T-helper 2 cell (primary cell): ENCODE measurements at regions not wholly inside any gene's neighbourhood (a gene's known extent, or its start where the extent isn't known, plus 50 kb on each side); places are given as distances from the start of the nearest gene placed in this dataset.
A peak's percentile ranks its signal among the peaks of the same experiment; 100 is the strongest.

Experiments used
- DNase-seq, 5 experiments: peaks; one replicate each; pipeline versions ENCODE4 v3.0.0 to v3.0.0-alpha.2; 2012 to 2022

DNA sequence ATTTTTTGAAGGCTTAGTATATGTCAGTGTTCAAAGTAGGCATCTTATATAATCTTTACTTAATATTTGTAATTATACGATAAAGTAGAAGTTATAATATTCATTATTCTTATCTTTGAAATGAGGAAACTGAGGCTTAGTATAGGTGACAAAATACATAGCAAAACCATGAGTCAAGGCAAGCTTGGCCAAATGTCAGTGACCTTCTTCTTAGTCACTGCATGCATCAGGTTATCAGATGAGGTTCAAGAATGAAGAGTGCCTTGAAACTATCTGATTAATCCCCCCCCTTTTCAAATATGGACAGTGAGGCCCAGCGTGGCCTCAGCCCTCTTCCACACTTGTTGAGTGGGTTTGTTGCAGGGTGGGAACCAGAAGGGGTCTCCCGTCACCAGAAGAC is 59.3 kb downstream of the PMAIP1 start:
- DNase-seq, result no peak

- peak in 1 of 5 experiments; percentile 23 for DNase-seq
Measured at GRCh38 chr18:59957957-59958356, 58.2 kb downstream of the PMAIP1 start.

DNA sequence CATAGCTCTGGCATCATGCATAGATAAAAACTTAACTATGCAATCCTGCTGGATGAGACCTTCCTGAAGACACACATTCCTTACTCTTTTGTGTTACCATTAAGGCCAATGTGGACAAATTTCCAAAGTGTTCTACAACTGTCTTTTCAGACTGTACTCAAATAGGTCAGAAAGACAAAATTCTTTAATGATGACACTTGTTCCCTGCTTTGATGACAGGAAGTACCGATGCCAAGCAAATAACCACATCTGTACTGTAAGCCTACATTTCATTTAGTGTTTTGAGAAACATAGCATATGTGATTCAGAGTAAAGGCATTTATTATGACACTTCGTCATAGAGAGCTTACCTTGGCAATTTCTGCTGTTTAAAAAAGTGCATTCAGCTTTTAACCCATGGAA is 55.0 kb downstream of the PMAIP1 start:
- DNase-seq, result peak in 1 of 5 experiments; percentile 50

- no peak for DNase-seq
Measured at GRCh38 chr18:59954241-59954640, 54.4 kb downstream of the PMAIP1 start.
